Neural cell (in vitro differentiated cells): ENCODE measurements at regions not wholly inside any gene's neighbourhood (a gene's known extent, or its start where the extent isn't known, plus 50 kb on each side); places are given as distances from the start of the nearest gene placed in this dataset.

Source experiments
- H2AFZ ChIP-seq: fragments of 200-600, 300-800 bp; sonication (generic), shearing (Covaris generic); 2 replicates; pipeline ENCODE4 v1.6.0; 2014; ENCODE audit warnings: low read depth, mild to moderate bottlenecking, antibody characterized with exemption, low read length, moderate library complexity
- H3F3A ChIP-seq: fragments of 200-600 bp; shearing (Covaris generic); 2 replicates; pipeline ENCODE4 v1.6.1; 2016; ENCODE audit warnings: mild to moderate bottlenecking, moderate library complexity, mixed read lengths, antibody characterized with exemption, low read length; ENCODE audit not compliant: insufficient read depth, poor library complexity, severe bottlenecking
- H3K27ac ChIP-seq: fragments of 200-600, 300-800 bp; sonication (generic), shearing (Covaris generic); 2 replicates; pipeline ENCODE4 v1.5.1; 2014; ENCODE audit warnings: mild to moderate bottlenecking, low read length, moderate library complexity
- H3K27me3 ChIP-seq: fragments of 300-800, 200-600 bp; sonication (generic), shearing (Covaris generic); 2 replicates; pipeline ENCODE4 v1.6.0; 2014; ENCODE audit warnings: mild to moderate bottlenecking, low read depth, low read length, moderate library complexity; ENCODE audit not compliant: insufficient read depth
- H3K36me3 ChIP-seq: fragments of 300-800, 200-600 bp; sonication (generic), shearing (Covaris generic); 2 replicates; pipeline ENCODE4 v1.5.1; 2014; ENCODE audit warnings: mild to moderate bottlenecking, antibody characterized with exemption, low read length, moderate library complexity; ENCODE audit not compliant: insufficient read depth
- H3K4me2 ChIP-seq: fragments of 300-800, 200-600 bp; sonication (generic), shearing (Covaris generic); 2 replicates; pipeline ENCODE4 v1.6.0; 2014; ENCODE audit warnings: mild to moderate bottlenecking, low read length
- H3K4me3 ChIP-seq: fragments of 300-800, 200-600 bp; sonication (generic), shearing (Covaris generic); 2 replicates; pipeline ENCODE4 v1.5.1; 2014; ENCODE audit warnings: mild to moderate bottlenecking, low read length, moderate library complexity
- H3K79me2 ChIP-seq: fragments of 200-600 bp; shearing (Covaris generic); replicated peaks from 2 replicates; pipeline ENCODE4 v1.6.0; 2014; ENCODE audit warnings: mild to moderate bottlenecking, low read length, moderate library complexity; ENCODE audit not compliant: insufficient read depth
- H3K9ac ChIP-seq: fragments of 300-800, 200-600 bp; sonication (generic), shearing (Covaris generic); 2 replicates; pipeline ENCODE4 v1.6.1; 2016; ENCODE audit warnings: mild to moderate bottlenecking, low read length, mixed read lengths
- H3K9me2 ChIP-seq: fragments of 200-600 bp; shearing (Covaris generic); 2 replicates; pipeline ENCODE4 v1.6.1; 2016; ENCODE audit warnings: mild to moderate bottlenecking, low read length, mixed read lengths; ENCODE audit not compliant: insufficient read depth
- H3K9me3 ChIP-seq: fragments of 200-600, 300-800 bp; sonication (generic), shearing (Covaris generic); 2 replicates; pipeline ENCODE4 v1.6.1; 2016; ENCODE audit warnings: mild to moderate bottlenecking, mixed run types, low read length, moderate library complexity, mixed read lengths
- H4K20me1 ChIP-seq: fragments of 200-600 bp; shearing (Covaris generic); 2 replicates; pipeline ENCODE4 v1.6.1; 2016; ENCODE audit warnings: mild to moderate bottlenecking, mixed run types; ENCODE audit not compliant: insufficient read depth
- CTCF ChIP-seq: fragments of 450-650 bp; IDR thresholded peaks from 2 replicates; pipeline ENCODE4 v1.5.1; 2014; ENCODE audit warnings: antibody characterized with exemption, mild to moderate bottlenecking, moderate library complexity; ENCODE audit not compliant: poor library complexity, severe bottlenecking
- EP300 ChIP-seq: fragments of 450-650 bp; conservative IDR thresholded peaks from 2 replicates; pipeline ENCODE4 v1.6.1; 2014; ENCODE audit warnings: antibody characterized with exemption, mild to moderate bottlenecking, moderate library complexity; ENCODE audit not compliant: poor library complexity, severe bottlenecking
- EZH2 ChIP-seq: fragments of 200-600, 300-800 bp; shearing (Covaris generic), sonication (generic); IDR thresholded peaks from 2 replicates; pipeline ENCODE4 v1.6.1; 2014; ENCODE audit warnings: antibody characterized with exemption, low read length, borderline replicate concordance, mild to moderate bottlenecking; ENCODE audit not compliant: insufficient read depth, poor library complexity, severe bottlenecking
- MXI1 ChIP-seq: fragments of 450-650 bp; conservative IDR thresholded peaks from 2 replicates; pipeline ENCODE4 v1.6.1; 2014; ENCODE audit warnings: antibody characterized with exemption, mild to moderate bottlenecking; ENCODE audit not compliant: poor library complexity, severe bottlenecking
- POLR2AphosphoS5 ChIP-seq: IDR thresholded peaks from 2 replicates; pipeline ENCODE4 v1.6.1; 2012
- RAD21 ChIP-seq: fragments of 450-650 bp; conservative IDR thresholded peaks from 2 replicates; pipeline ENCODE4 v1.6.1; 2014; ENCODE audit warnings: antibody characterized with exemption, mild to moderate bottlenecking, moderate library complexity
- SMC3 ChIP-seq: fragments of 450-650 bp; conservative IDR thresholded peaks from 2 replicates; pipeline ENCODE4 v1.6.1; 2014; ENCODE audit warnings: antibody characterized with exemption, mild to moderate bottlenecking, moderate library complexity; ENCODE audit not compliant: poor library complexity
- TF ChIP-seq, protein P1 (sequence below): IDR thresholded peaks from 2 replicates; pipeline ENCODE4 v1.6.1; 2012; ENCODE audit warnings: borderline replicate concordance

- H3K4me2 ChIP-seq = no peak overlapping the region
- no peaks in the 10 kb centered on the region for H4K20me1 ChIP-seq
- H3K36me3 ChIP-seq = no peaks in the 10 kb centered on the region
- H3K9me3 ChIP-seq = no peaks in the 10 kb centered on the region
- no peak overlapping the region for H2AFZ ChIP-seq
- H3K9me2 ChIP-seq = no peaks in the 10 kb centered on the region
- H3K27ac ChIP-seq = no peak overlapping the region
- H3K9ac ChIP-seq = no peak overlapping the region
- TF ChIP-seq EP300 (no peak), SMC3 (peak; percentile 100), EZH2 (no peak), CTCF (peak; percentile 98), RAD21 (peak; percentile 100), POLR2AphosphoS5 (no peak), MXI1 (peak; percentile 38)
- TF ChIP-seq, protein P1, sequence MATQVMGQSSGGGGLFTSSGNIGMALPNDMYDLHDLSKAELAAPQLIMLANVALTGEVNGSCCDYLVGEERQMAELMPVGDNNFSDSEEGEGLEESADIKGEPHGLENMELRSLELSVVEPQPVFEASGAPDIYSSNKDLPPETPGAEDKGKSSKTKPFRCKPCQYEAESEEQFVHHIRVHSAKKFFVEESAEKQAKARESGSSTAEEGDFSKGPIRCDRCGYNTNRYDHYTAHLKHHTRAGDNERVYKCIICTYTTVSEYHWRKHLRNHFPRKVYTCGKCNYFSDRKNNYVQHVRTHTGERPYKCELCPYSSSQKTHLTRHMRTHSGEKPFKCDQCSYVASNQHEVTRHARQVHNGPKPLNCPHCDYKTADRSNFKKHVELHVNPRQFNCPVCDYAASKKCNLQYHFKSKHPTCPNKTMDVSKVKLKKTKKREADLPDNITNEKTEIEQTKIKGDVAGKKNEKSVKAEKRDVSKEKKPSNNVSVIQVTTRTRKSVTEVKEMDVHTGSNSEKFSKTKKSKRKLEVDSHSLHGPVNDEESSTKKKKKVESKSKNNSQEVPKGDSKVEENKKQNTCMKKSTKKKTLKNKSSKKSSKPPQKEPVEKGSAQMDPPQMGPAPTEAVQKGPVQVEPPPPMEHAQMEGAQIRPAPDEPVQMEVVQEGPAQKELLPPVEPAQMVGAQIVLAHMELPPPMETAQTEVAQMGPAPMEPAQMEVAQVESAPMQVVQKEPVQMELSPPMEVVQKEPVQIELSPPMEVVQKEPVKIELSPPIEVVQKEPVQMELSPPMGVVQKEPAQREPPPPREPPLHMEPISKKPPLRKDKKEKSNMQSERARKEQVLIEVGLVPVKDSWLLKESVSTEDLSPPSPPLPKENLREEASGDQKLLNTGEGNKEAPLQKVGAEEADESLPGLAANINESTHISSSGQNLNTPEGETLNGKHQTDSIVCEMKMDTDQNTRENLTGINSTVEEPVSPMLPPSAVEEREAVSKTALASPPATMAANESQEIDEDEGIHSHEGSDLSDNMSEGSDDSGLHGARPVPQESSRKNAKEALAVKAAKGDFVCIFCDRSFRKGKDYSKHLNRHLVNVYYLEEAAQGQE = no peak
- no peak overlapping the region for H3K4me3 ChIP-seq
- no peaks in the 10 kb centered on the region for H3K79me2 ChIP-seq
- no peaks in the 10 kb centered on the region for H3F3A ChIP-seq
- no peaks in the 10 kb centered on the region for H3K27me3 ChIP-seq
Measured at GRCh38 chr20:51306521-51307358, 235.8 kb downstream of the NFATC2 start.

DNA sequence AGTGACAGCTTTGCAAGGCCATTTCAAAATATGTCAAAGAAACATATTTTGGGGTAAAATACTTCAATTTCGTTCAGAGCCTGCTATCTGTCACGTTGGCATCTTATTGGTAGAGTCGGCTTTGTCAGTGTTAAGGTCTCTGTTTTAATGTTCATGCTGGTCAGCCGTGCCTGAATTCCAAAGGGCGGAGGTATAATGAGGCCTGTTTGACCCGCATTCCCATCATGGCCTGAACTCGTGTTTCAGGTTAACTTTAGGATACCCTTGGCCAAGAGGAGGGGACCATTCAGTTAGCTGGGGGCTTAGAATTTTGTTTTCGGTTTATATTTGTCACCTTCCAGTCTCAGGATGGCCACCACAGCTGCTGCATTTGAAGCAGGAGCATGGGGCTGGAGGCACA lies 236.4 kb downstream of the NFATC2 start:
- Histone ChIP-seq H3K9me2 (no peaks in the 10 kb centered on the region), H3F3A (no peaks in the 10 kb centered on the region), H3K79me2 (no peaks in the 10 kb centered on the region), H3K36me3 (no peaks in the 10 kb centered on the region), H2AFZ (no peak overlapping the region), H3K9ac (no peak overlapping the region), H3K4me3 (no peak overlapping the region), H3K4me2 (no peak overlapping the region), H3K9me3 (no peaks in the 10 kb centered on the region), H4K20me1 (no peaks in the 10 kb centered on the region), H3K27ac (no peak overlapping the region), H3K27me3 (no peaks in the 10 kb centered on the region)
- TF ChIP-seq, protein P1 = no peak
- TF ChIP-seq RAD21 = no peak
